ENCODE measurements at regions not wholly inside any gene's neighbourhood (a gene's known extent, or its start where the extent isn't known, plus 50 kb on each side); places are given as distances from the start of the nearest gene placed in this dataset.

GRCh38 chr5:3412146-3412545, 183.5 kb upstream of the IRX1 start:
- Histone ChIP-seq H3K27ac (ENCODE audit: low read depth, low read length) (no peak overlapping the region), H3K4me1 (ENCODE audit: control insufficient read depth in 3 of 3, insufficient read depth in 3 of 3, low read length in 3 of 3) (no peaks in the 10 kb centered on the region), H3K36me3 (ENCODE audit: control insufficient read depth in 3 of 3, insufficient read depth in 3 of 3, low read length in 3 of 3) (no peaks in the 10 kb centered on the region), H3K4me3 (ENCODE audit: low read length in 3 of 3) (no peak overlapping the region), H3K9me3 (ENCODE audit: control insufficient read depth in 3 of 3, low read length in 3 of 3) (no peaks in the 10 kb centered on the region), H3K9ac (ENCODE audit: low read depth in 1 of 3, low read length in 3 of 3) (no peak overlapping the region), H3K27me3 (ENCODE audit: control insufficient read depth in 3 of 3, insufficient read depth in 3 of 3, low read length in 3 of 3) (no peaks in the 10 kb centered on the region)

DNA sequence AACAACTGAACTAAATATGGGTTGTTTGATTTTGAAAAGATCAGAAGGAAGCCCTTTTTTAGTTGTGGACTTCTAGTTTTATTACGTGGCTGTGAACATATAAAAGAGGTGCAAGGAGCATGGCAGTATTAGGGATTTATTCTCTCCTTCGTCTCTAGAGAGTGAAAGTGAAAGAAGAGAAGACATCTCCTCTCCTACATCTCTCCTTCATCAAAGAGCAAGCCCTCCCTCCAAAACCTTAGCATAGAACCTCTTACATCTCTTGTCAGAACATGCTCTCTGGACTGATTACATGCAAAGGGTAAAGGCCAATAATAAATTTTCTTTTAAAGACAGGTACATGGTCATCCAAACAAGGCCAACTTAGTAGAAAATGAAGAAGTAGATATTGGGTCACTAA, 184.3 kb upstream of the IRX1 start:
- Histone ChIP-seq H3K27me3 (ENCODE audit: control insufficient read depth in 3 of 3, insufficient read depth in 3 of 3, low read length in 3 of 3) (no peaks in the 10 kb centered on the region), H3K9ac (ENCODE audit: low read depth in 1 of 3, low read length in 3 of 3) (no peak overlapping the region)

DNA sequence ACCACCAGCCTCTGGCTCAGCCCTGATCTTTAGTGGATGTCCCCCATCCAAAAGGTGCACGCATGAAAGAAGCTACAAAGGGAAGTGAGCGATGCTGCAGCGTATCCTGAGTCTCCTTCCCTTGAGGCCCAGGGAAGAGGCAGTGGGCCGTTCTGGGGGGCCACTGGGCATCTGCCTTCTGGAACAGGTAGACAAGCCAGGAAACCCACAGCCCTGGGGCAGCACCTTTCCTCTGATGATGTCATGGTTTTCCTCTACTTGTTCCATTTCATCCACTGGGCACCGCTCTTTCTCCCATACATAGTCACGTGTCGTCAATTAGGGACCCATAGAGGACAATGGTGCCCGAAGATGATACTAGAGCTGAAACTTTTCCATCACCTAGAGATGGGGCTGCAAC, 194.0 kb upstream of the IRX1 start:
- Histone ChIP-seq H3K4me3 (ENCODE audit: low read length in 3 of 3) (no peak overlapping the region), H3K36me3 (ENCODE audit: control insufficient read depth in 3 of 3, insufficient read depth in 3 of 3, low read length in 3 of 3) (no peaks in the 10 kb centered on the region), H3K27ac (ENCODE audit: low read depth, low read length) (no peak overlapping the region), H3K27me3 (ENCODE audit: control insufficient read depth in 3 of 3, insufficient read depth in 3 of 3, low read length in 3 of 3) (no peaks in the 10 kb centered on the region), H3K9me3 (ENCODE audit: control insufficient read depth in 3 of 3, low read length in 3 of 3) (peaks cover 0 to 13% (median 0%) of the 10 kb centered on the region in 3 donors), H3K9ac (ENCODE audit: low read depth in 1 of 3, low read length in 3 of 3) (no peak overlapping the region), H3K4me1 (ENCODE audit: control insufficient read depth in 3 of 3, insufficient read depth in 3 of 3, low read length in 3 of 3) (no peaks in the 10 kb centered on the region)

More for the DNA sequence above, 184.3 kb upstream of the IRX1 start:
- Histone ChIP-seq H3K4me3 (ENCODE audit: low read length in 3 of 3) (no peak overlapping the region), H3K27ac (ENCODE audit: low read depth, low read length) (no peak overlapping the region), H3K9me3 (ENCODE audit: control insufficient read depth in 3 of 3, low read length in 3 of 3) (peaks cover 0 to 7% (median 0%) of the 10 kb centered on the region in 3 donors), H3K36me3 (ENCODE audit: control insufficient read depth in 3 of 3, insufficient read depth in 3 of 3, low read length in 3 of 3) (no peaks in the 10 kb centered on the region), H3K4me1 (ENCODE audit: control insufficient read depth in 3 of 3, insufficient read depth in 3 of 3, low read length in 3 of 3) (no peaks in the 10 kb centered on the region)

GRCh38 chr5:3400659-3401058, 195.0 kb upstream of the IRX1 start:
- Histone ChIP-seq H3K9me3 (ENCODE audit: control insufficient read depth in 3 of 3, low read length in 3 of 3) (peaks cover 0 to 7% (median 0%) of the 10 kb centered on the region in 3 donors), H3K4me3 (ENCODE audit: low read length in 3 of 3) (no peak overlapping the region), H3K27me3 (ENCODE audit: control insufficient read depth in 3 of 3, insufficient read depth in 3 of 3, low read length in 3 of 3) (no peaks in the 10 kb centered on the region), H3K27ac (ENCODE audit: low read depth, low read length) (no peak overlapping the region), H3K9ac (ENCODE audit: low read depth in 1 of 3, low read length in 3 of 3) (no peak overlapping the region), H3K36me3 (ENCODE audit: control insufficient read depth in 3 of 3, insufficient read depth in 3 of 3, low read length in 3 of 3) (no peaks in the 10 kb centered on the region), H3K4me1 (ENCODE audit: control insufficient read depth in 3 of 3, insufficient read depth in 3 of 3, low read length in 3 of 3) (no peaks in the 10 kb centered on the region)

DNA sequence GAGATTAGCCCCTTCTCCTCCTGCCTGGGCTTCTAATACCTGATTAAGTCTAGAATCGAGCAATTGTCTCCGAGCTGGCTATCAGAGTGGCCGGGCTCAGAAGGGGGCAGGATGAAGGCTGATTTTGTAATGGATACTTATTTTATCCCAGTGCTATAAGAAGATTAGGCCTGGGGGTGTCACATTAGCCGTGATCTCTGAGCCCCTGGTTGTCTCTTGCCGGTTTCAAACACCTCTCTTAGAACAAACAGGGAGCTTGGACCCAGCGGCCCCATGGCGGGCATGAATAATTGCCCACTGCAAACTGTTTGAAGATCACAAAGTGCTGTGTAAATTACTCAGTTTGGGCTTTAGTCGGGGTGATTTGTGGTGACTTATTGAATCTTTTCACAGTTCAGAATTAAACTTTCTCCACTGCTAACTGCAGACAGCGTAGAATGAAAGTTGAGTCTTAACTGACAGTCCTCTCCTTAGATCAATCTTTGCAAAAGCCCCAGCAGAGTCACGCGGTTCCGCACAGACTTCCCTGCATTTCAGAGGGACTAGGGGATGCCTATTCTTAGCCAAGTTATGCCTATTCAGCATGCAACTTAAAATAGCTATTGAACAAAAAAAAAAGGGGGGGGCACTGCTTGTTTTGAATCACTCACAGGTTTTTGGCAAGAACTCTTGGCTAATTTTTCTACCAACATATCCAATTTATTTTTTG, 200.6 kb upstream of the IRX1 start:
- peaks cover 0 to 7% (median 0%) of the 10 kb centered on the region in 3 donors for H3K9me3 ChIP-seq (ENCODE audit: control insufficient read depth in 3 of 3, low read length in 3 of 3)
- H3K27me3 ChIP-seq (ENCODE audit: control insufficient read depth in 3 of 3, insufficient read depth in 3 of 3, low read length in 3 of 3): no peaks in the 10 kb centered on the region
- no peaks in the 10 kb centered on the region for H3K36me3 ChIP-seq (ENCODE audit: control insufficient read depth in 3 of 3, insufficient read depth in 3 of 3, low read length in 3 of 3)
- peak overlapping the region in 2 of 3 donors; percentile 50 to 63 for H3K9ac ChIP-seq (ENCODE audit: low read depth in 1 of 3, low read length in 3 of 3)
- peaks cover 7 to 16% (median 16%) of the 10 kb centered on the region in 3 donors for H3K4me1 ChIP-seq (ENCODE audit: control insufficient read depth in 3 of 3, insufficient read depth in 3 of 3, low read length in 3 of 3)
- peak overlapping the region; percentile 64 for H3K27ac ChIP-seq (ENCODE audit: low read depth, low read length)
- H3K4me3 ChIP-seq (ENCODE audit: low read length in 3 of 3): peak overlapping the region in 2 of 3 donors; percentile 9 to 36

DNA sequence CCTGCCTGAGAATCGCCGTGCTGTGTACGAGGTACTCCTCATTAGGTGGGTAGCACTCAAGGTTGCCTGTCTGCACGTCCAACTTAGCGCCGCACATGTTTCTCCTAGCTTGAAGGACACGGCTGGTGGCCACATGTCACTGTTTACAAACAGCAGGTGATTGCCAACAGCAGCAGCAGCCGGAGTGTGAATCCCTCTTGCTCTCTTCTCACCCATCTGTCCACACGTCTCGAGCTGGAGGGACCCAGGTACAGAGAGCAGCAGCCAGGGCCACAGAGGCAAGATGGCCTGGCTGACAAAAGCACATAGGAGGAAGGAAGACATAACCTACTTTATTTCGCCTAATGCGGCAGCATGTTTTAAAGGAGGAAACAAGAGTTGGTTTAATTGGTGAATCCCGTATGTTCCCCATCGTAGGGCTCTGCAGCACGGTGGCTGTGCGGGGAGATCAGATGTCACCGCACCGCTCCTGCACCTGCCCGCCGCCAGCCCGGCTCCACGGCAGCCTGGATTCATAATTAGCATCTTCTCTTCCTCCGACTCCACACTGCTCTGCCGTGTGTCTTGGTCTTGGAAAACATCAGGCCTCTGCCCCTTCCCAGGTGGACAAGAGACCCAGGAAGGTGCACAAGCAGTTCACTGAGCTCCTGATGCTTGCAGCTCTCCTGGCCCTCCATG, 201.6 kb upstream of the IRX1 start:
- H3K4me3 ChIP-seq (ENCODE audit: low read length in 3 of 3): no peak overlapping the region
- H3K36me3 ChIP-seq (ENCODE audit: control insufficient read depth in 3 of 3, insufficient read depth in 3 of 3, low read length in 3 of 3): no peaks in the 10 kb centered on the region
- peaks cover 7 to 16% (median 16%) of the 10 kb centered on the region in 3 donors for H3K4me1 ChIP-seq (ENCODE audit: control insufficient read depth in 3 of 3, insufficient read depth in 3 of 3, low read length in 3 of 3)
- peaks cover 0 to 4% (median 0%) of the 10 kb centered on the region in 3 donors for H3K9me3 ChIP-seq (ENCODE audit: control insufficient read depth in 3 of 3, low read length in 3 of 3)
- no peaks in the 10 kb centered on the region for H3K27me3 ChIP-seq (ENCODE audit: control insufficient read depth in 3 of 3, insufficient read depth in 3 of 3, low read length in 3 of 3)
- peak overlapping the region in 1 of 3 donors; percentile 28 for H3K9ac ChIP-seq (ENCODE audit: low read depth in 1 of 3, low read length in 3 of 3)
- H3K27ac ChIP-seq (ENCODE audit: low read depth, low read length): no peak overlapping the region

- Histone ChIP-seq H3K27me3 (ENCODE audit: control insufficient read depth in 3 of 3, insufficient read depth in 3 of 3, low read length in 3 of 3) (no peaks in the 10 kb centered on the region), H3K9ac (ENCODE audit: low read depth in 1 of 3, low read length in 3 of 3) (no peak overlapping the region), H3K4me1 (ENCODE audit: control insufficient read depth in 3 of 3, insufficient read depth in 3 of 3, low read length in 3 of 3) (peaks cover 7 to 16% (median 16%) of the 10 kb centered on the region in 3 donors), H3K27ac (ENCODE audit: low read depth, low read length) (no peak overlapping the region), H3K36me3 (ENCODE audit: control insufficient read depth in 3 of 3, insufficient read depth in 3 of 3, low read length in 3 of 3) (no peaks in the 10 kb centered on the region), H3K9me3 (ENCODE audit: control insufficient read depth in 3 of 3, low read length in 3 of 3) (peaks cover 0 to 2% (median 0%) of the 10 kb centered on the region in 3 donors), H3K4me3 (ENCODE audit: low read length in 3 of 3) (no peak overlapping the region)
Measured at GRCh38 chr5:3393122-3393919, 202.3 kb upstream of the IRX1 start.

GRCh38 chr5:3392306-3392939, 203.2 kb upstream of the IRX1 start:
- Histone ChIP-seq H3K9me3 (ENCODE audit: control insufficient read depth in 3 of 3, low read length in 3 of 3) (no peaks in the 10 kb centered on the region), H3K9ac (ENCODE audit: low read depth in 1 of 3, low read length in 3 of 3) (no peak overlapping the region), H3K27me3 (ENCODE audit: control insufficient read depth in 3 of 3, insufficient read depth in 3 of 3, low read length in 3 of 3) (no peaks in the 10 kb centered on the region), H3K4me3 (ENCODE audit: low read length in 3 of 3) (no peak overlapping the region), H3K36me3 (ENCODE audit: control insufficient read depth in 3 of 3, insufficient read depth in 3 of 3, low read length in 3 of 3) (no peaks in the 10 kb centered on the region), H3K27ac (ENCODE audit: low read depth, low read length) (no peak overlapping the region), H3K4me1 (ENCODE audit: control insufficient read depth in 3 of 3, insufficient read depth in 3 of 3, low read length in 3 of 3) (peaks cover 7 to 16% (median 16%) of the 10 kb centered on the region in 3 donors)

- H3K36me3 ChIP-seq (ENCODE audit: control insufficient read depth in 3 of 3, insufficient read depth in 3 of 3, low read length in 3 of 3): no peaks in the 10 kb centered on the region
- no peak overlapping the region for H3K4me3 ChIP-seq (ENCODE audit: low read length in 3 of 3)
- H3K4me1 ChIP-seq (ENCODE audit: control insufficient read depth in 3 of 3, insufficient read depth in 3 of 3, low read length in 3 of 3): peaks cover 7 to 16% (median 16%) of the 10 kb centered on the region in 3 donors
- H3K27me3 ChIP-seq (ENCODE audit: control insufficient read depth in 3 of 3, insufficient read depth in 3 of 3, low read length in 3 of 3): peaks cover 0 to 4% (median under 1%) of the 10 kb centered on the region in 3 donors
- no peak overlapping the region for H3K9ac ChIP-seq (ENCODE audit: low read depth in 1 of 3, low read length in 3 of 3)
- H3K27ac ChIP-seq (ENCODE audit: low read depth, low read length): no peak overlapping the region
- H3K9me3 ChIP-seq (ENCODE audit: control insufficient read depth in 3 of 3, low read length in 3 of 3): no peaks in the 10 kb centered on the region
Measured at GRCh38 chr5:3391210-3391609, 204.4 kb upstream of the IRX1 start.

Data from skeletal muscle tissue (tissue), 3 donors.